ENCODE measurements at regions not wholly inside any gene's neighbourhood (a gene's known extent, or its start where the extent isn't known, plus 50 kb on each side); places are given as distances from the start of the nearest gene placed in this dataset.

- H3K4me3 Mint-ChIP-seq = no peak overlapping the region
- peaks cover 0 to 4% (median 2%) of the 10 kb centered on the region in 7 donors for H3K9me3 Mint-ChIP-seq
- Histone ChIP-seq H3K9me3 (replicated peaks in 1 of 2; ENCODE audit: control insufficient read depth in 1 of 2, insufficient read depth in 1 of 2, low read length in 2 of 2) (no peaks in the 10 kb centered on the region), H3K4me2 (replicated peaks; ENCODE audit: extremely low read depth, low read length, poor library complexity, severe bottlenecking) (no peak overlapping the region), H2AFZ (ENCODE audit: insufficient read depth, low read depth, low read length, poor library complexity, severe bottlenecking) (no peak overlapping the region), H4K20me1 (ENCODE audit: insufficient read depth, low read length) (no peaks in the 10 kb centered on the region), H3K36me3 (replicated peaks in 1 of 2; ENCODE audit: control insufficient read depth in 1 of 2, insufficient read depth in 2 of 2, low read length in 2 of 2) (no peaks in the 10 kb centered on the region), H3K27ac (ENCODE audit: low read depth in 1 of 2, low read length in 2 of 2) (no peak overlapping the region), H3K9ac (ENCODE audit: insufficient read depth, low read length, poor library complexity, severe bottlenecking) (no peak overlapping the region), H3K79me2 (ENCODE audit: insufficient read depth, low read length) (no peaks in the 10 kb centered on the region), H3K4me3 (replicated peaks in 1 of 3; ENCODE audit: low read depth in 2 of 3, low read length in 3 of 3) (no peak overlapping the region), H3K4me1 (ENCODE audit: control insufficient read depth in 1 of 2, insufficient read depth in 2 of 2, low read length in 2 of 2) (no peaks in the 10 kb centered on the region), H3K27me3 (ENCODE audit: control insufficient read depth in 2 of 2, insufficient read depth in 2 of 2, low read length in 2 of 2) (no peaks in the 10 kb centered on the region)
- intact Hi-C loops (cut with micrococcal nuclease) = no loop called here
- peaks cover 0 to 2% (median 0%) of the 10 kb centered on the region in 3 donors for H3K27me3 Mint-ChIP-seq (ENCODE audit: low read depth in 3 of 3)
- TF ChIP-seq, protein P1, sequence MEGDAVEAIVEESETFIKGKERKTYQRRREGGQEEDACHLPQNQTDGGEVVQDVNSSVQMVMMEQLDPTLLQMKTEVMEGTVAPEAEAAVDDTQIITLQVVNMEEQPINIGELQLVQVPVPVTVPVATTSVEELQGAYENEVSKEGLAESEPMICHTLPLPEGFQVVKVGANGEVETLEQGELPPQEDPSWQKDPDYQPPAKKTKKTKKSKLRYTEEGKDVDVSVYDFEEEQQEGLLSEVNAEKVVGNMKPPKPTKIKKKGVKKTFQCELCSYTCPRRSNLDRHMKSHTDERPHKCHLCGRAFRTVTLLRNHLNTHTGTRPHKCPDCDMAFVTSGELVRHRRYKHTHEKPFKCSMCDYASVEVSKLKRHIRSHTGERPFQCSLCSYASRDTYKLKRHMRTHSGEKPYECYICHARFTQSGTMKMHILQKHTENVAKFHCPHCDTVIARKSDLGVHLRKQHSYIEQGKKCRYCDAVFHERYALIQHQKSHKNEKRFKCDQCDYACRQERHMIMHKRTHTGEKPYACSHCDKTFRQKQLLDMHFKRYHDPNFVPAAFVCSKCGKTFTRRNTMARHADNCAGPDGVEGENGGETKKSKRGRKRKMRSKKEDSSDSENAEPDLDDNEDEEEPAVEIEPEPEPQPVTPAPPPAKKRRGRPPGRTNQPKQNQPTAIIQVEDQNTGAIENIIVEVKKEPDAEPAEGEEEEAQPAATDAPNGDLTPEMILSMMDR (IDR thresholded peaks at IDR 0.05) = no peak
- H3K27ac Mint-ChIP-seq = no peak overlapping the region
- no peak for DNase-seq
- WGBS (ENCODE audit: insufficient coverage) = no CpG with 5 or more reads among the region's 1 CpG
- no peaks in the 10 kb centered on the region for H3K36me3 Mint-ChIP-seq
- H3K4me1 Mint-ChIP-seq = no peaks in the 10 kb centered on the region
These were observed 1434.7 kb downstream of the SLITRK1 start for GRCh38 chr13:82447416-82448077.

DNA sequence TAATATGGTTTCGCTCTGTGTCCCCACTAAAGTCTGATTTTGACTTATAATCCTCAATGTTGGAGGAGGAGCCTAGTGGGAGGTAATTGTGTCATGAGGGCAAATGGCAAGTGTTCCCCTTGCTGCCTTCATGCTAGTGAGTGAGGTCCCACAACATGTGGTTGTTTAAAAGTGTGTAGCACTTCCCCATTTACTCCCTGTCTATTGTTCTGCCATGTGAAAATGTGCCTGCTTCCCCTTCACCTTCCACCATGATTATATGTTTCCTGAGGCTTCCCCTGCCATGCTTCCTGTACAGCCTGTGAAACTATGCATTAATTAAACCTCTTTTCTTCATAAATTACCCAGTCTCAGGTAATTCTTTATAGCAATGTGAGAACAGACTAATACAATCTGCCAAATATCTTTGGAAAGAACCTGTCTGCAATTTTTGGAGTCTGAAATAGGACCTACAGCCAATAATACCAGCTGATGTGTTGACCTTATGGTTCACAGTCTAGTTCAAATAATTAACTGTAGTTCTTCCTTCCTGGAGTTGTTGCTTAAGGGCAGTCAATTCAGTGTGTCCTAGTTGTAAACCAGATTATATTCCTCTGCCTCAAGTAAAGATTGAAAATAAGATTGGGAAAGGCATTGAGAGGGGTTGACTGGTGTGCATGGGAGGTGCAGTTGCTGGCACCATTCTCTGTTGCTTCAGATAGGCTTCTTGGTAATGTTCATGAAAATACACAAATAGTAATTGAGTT is 1442.9 kb downstream of the SLITRK1 start:
- no peak for DNase-seq
- no peaks in the 10 kb centered on the region for H4K20me1 ChIP-seq (ENCODE audit: insufficient read depth, low read length)
- no peak overlapping the region for H3K4me2 ChIP-seq (replicated peaks; ENCODE audit: extremely low read depth, low read length, poor library complexity, severe bottlenecking)
- H3K27ac ChIP-seq (ENCODE audit: low read depth in 1 of 2, low read length in 2 of 2) = no peak overlapping the region
- Mint-ChIP-seq H3K27ac (peak overlapping the region in 1 of 7 donors; percentile 23), H3K36me3 (no peaks in the 10 kb centered on the region), H3K4me1 (peaks cover 7% of the 10 kb centered on the region), H3K27me3 (ENCODE audit: low read depth in 3 of 3) (no peaks in the 10 kb centered on the region), H3K4me3 (no peak overlapping the region), H3K9me3 (peaks cover 2 to 16% (median 8%) of the 10 kb centered on the region in 7 donors)
- intact Hi-C loops (cut with micrococcal nuclease) = no loop called here
- H3K4me3 ChIP-seq (replicated peaks in 1 of 3; ENCODE audit: low read depth in 2 of 3, low read length in 3 of 3) = no peak overlapping the region
- TF ChIP-seq, protein P1 (IDR thresholded peaks at IDR 0.05) = no peak
- no peak overlapping the region for H3K9ac ChIP-seq (ENCODE audit: insufficient read depth, low read length, poor library complexity, severe bottlenecking)
- H3K36me3 ChIP-seq (replicated peaks in 1 of 2; ENCODE audit: control insufficient read depth in 1 of 2, insufficient read depth in 2 of 2, low read length in 2 of 2) = no peaks in the 10 kb centered on the region
- peaks cover 8 to 14% of the 10 kb centered on the region in 2 donors for H3K9me3 ChIP-seq (replicated peaks in 1 of 2; ENCODE audit: control insufficient read depth in 1 of 2, insufficient read depth in 1 of 2, low read length in 2 of 2)
- no peaks in the 10 kb centered on the region for H3K4me1 ChIP-seq (ENCODE audit: control insufficient read depth in 1 of 2, insufficient read depth in 2 of 2, low read length in 2 of 2)
- WGBS (ENCODE audit: insufficient coverage) = no CpG with 5 or more reads among the region's 1 CpG
- H3K27me3 ChIP-seq (ENCODE audit: control insufficient read depth in 2 of 2, insufficient read depth in 2 of 2, low read length in 2 of 2) = no peaks in the 10 kb centered on the region
- no peak overlapping the region for H2AFZ ChIP-seq (ENCODE audit: insufficient read depth, low read depth, low read length, poor library complexity, severe bottlenecking)
- H3K79me2 ChIP-seq (ENCODE audit: insufficient read depth, low read length) = no peaks in the 10 kb centered on the region

Data from CD14-positive monocyte (primary cell).